ENCODE measurements at regions not wholly inside any gene's neighbourhood (a gene's known extent, or its start where the extent isn't known, plus 50 kb on each side); places are given as distances from the start of the nearest gene placed in this dataset.

- DNase-seq (ENCODE audit: low read depth): no peak
Observed at GRCh38 chr3:182692695-182693094, 100.6 kb upstream of the ATP11B start.

GRCh38 chr3:182693723-182694122 is 99.6 kb upstream of the ATP11B start:
- DNase-seq (ENCODE audit: low read depth): no peak

- no peak for DNase-seq (ENCODE audit: low read depth)
Observed at GRCh38 chr3:182696916-182697315, 96.4 kb upstream of the ATP11B start.

- DNase-seq (ENCODE audit: low read depth): no peak
Observed at GRCh38 chr3:182697345-182697919, 95.9 kb upstream of the ATP11B start.

GRCh38 chr3:182698078-182698477 is 95.2 kb upstream of the ATP11B start:
- no peak for DNase-seq (ENCODE audit: low read depth)

GRCh38 chr3:182699550-182700170 is 93.6 kb upstream of the ATP11B start:
- no peak for DNase-seq (ENCODE audit: low read depth)

GRCh38 chr3:182702216-182702615 is 91.1 kb upstream of the ATP11B start:
- no peak for DNase-seq (ENCODE audit: low read depth)

- DNase-seq (ENCODE audit: low read depth): no peak
Observed at GRCh38 chr3:182703233-182703632, 90.1 kb upstream of the ATP11B start.

GRCh38 chr3:182704926-182705325 is 88.4 kb upstream of the ATP11B start:
- DNase-seq (ENCODE audit: low read depth): no peak

GRCh38 chr3:182708810-182709209 is 84.5 kb upstream of the ATP11B start:
- DNase-seq (ENCODE audit: low read depth): no peak

- no peak for DNase-seq (ENCODE audit: low read depth)
Observed at GRCh38 chr3:182709306-182709705, 84.0 kb upstream of the ATP11B start.

GRCh38 chr3:182710557-182711157 is 82.6 kb upstream of the ATP11B start:
- no peak for DNase-seq (ENCODE audit: low read depth)

- no peak for DNase-seq (ENCODE audit: low read depth)
Observed at GRCh38 chr3:182711261-182711683, 82.0 kb upstream of the ATP11B start.

- DNase-seq (ENCODE audit: low read depth): no peak
Observed at GRCh38 chr3:182711853-182712252, 81.5 kb upstream of the ATP11B start.

- no peak for DNase-seq (ENCODE audit: low read depth)
Observed at GRCh38 chr3:182713111-182713510, 80.2 kb upstream of the ATP11B start.

GRCh38 chr3:182713743-182714517 is 79.4 kb upstream of the ATP11B start:
- DNase-seq (ENCODE audit: low read depth): no peak

GRCh38 chr3:182715006-182715405 is 78.3 kb upstream of the ATP11B start:
- DNase-seq (ENCODE audit: low read depth): no peak

GRCh38 chr3:182716114-182716688 is 77.1 kb upstream of the ATP11B start:
- no peak for DNase-seq (ENCODE audit: low read depth)

GRCh38 chr3:182717216-182717615 is 76.1 kb upstream of the ATP11B start:
- no peak for DNase-seq (ENCODE audit: low read depth)

- no peak for DNase-seq (ENCODE audit: low read depth)
Observed at GRCh38 chr3:182722907-182723306, 70.4 kb upstream of the ATP11B start.

- DNase-seq (ENCODE audit: low read depth): no peak
Observed at GRCh38 chr3:182723596-182723995, 69.7 kb upstream of the ATP11B start.

- DNase-seq (ENCODE audit: low read depth): no peak
Observed at GRCh38 chr3:182725372-182726251, 67.7 kb upstream of the ATP11B start.

Data from activated T-helper 1 cell treated with Interleukin-2 at 50 U/mL for 16 hours (primary cell).